Gastroesophageal sphincter (tissue), 3 donors: ENCODE measurements at regions not wholly inside any gene's neighbourhood (a gene's known extent, or its start where the extent isn't known, plus 50 kb on each side); places are given as distances from the start of the nearest gene placed in this dataset.

Experiments
- EP300 ChIP-seq: sonication (generic); formaldehyde crosslinking; IDR thresholded peaks from one replicate; pipeline ENCODE4 v1.6.1; 2017; ENCODE audit warnings: antibody characterized with exemption, mild to moderate bottlenecking
- TF ChIP-seq, protein P1 (sequence below), 4 experiments: fragments of 200-600 bp in 2 of 4; fragments of 450-650 bp in 2 of 4; sonication (generic) in 1 of 4; IDR thresholded peaks; one replicate each; pipeline ENCODE4 v1.5.1; 2017 to 2019; ENCODE audit warnings: antibody characterized with exemption in 4 of 4, mild to moderate bottlenecking in 2 of 4, moderate library complexity in 2 of 4

DNA sequence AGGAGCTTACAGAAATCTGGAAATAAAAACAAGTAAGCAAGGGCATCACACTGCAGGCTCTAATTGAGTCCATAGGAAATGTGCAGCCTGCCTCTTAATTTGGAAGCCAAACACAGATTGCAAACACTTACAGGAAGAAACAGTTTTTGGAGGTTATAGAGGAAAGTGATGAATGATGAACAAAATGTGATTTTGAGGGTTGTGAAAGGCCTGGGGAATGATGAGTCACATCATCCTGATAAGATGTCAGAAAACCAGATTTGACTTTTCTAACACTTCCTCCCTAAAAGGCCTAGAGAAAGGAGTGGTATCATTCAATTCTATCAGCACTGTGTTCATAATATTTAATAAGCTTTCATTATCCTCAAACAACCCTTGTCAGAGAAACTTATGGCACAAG is 96.6 kb upstream of the POU2AF2 start:
- TF ChIP-seq, protein P1, sequence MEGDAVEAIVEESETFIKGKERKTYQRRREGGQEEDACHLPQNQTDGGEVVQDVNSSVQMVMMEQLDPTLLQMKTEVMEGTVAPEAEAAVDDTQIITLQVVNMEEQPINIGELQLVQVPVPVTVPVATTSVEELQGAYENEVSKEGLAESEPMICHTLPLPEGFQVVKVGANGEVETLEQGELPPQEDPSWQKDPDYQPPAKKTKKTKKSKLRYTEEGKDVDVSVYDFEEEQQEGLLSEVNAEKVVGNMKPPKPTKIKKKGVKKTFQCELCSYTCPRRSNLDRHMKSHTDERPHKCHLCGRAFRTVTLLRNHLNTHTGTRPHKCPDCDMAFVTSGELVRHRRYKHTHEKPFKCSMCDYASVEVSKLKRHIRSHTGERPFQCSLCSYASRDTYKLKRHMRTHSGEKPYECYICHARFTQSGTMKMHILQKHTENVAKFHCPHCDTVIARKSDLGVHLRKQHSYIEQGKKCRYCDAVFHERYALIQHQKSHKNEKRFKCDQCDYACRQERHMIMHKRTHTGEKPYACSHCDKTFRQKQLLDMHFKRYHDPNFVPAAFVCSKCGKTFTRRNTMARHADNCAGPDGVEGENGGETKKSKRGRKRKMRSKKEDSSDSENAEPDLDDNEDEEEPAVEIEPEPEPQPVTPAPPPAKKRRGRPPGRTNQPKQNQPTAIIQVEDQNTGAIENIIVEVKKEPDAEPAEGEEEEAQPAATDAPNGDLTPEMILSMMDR (IDR thresholded peaks at IDR 0.05) = no peak
- no peak for TF ChIP-seq EP300
